HL-60 (cell line): ENCODE measurements at regions not wholly inside any gene's neighbourhood (a gene's known extent, or its start where the extent isn't known, plus 50 kb on each side); places are given as distances from the start of the nearest gene placed in this dataset.

Experiments used
- DNase-seq, 2 experiments: peaks; one replicate each; pipeline ENCODE4 v3.0.0-alpha.2; 2010 to 2020; ENCODE audit warnings: low read depth in 1 of 2, low spot score in 1 of 2
- H3K27ac ChIP-seq: fragments of 250-450 bp; sonication (Bioruptor Pico); replicated peaks from 2 replicates; pipeline ENCODE4 v1.5.1; 2020; ENCODE audit warnings: mild to moderate bottlenecking, moderate library complexity
- H3K27me3 ChIP-seq: fragments of 250-450 bp; sonication (Bioruptor Pico); 2 replicates; pipeline ENCODE4 v1.5.1; 2021; ENCODE audit warnings: mild to moderate bottlenecking, moderate library complexity; ENCODE audit not compliant: insufficient read depth, poor library complexity, severe bottlenecking
- H3K4me3 ChIP-seq: replicated peaks from 2 replicates; pipeline ENCODE4 v1.5.1; 2011; ENCODE audit warnings: mild to moderate bottlenecking, control low read depth, low read length; ENCODE audit not compliant: insufficient read depth
- GABPA ChIP-seq: IDR thresholded peaks from 2 replicates; pipeline ENCODE4 v1.6.1; 2012; ENCODE audit warnings: low read depth
- POLR2AphosphoS5 ChIP-seq: IDR thresholded peaks from 2 replicates; pipeline ENCODE4 v1.6.1; 2012; ENCODE audit warnings: low read depth
- SPI1 ChIP-seq: IDR thresholded peaks from 2 replicates; pipeline ENCODE4 v1.6.1; 2012; ENCODE audit warnings: low read depth, mild to moderate bottlenecking, borderline replicate concordance
- TF ChIP-seq, protein P1 (sequence below): IDR thresholded peaks from 2 replicates; pipeline ENCODE4 v1.6.1; 2012; ENCODE audit warnings: low read depth; ENCODE audit not compliant: insufficient replicate concordance
- TF ChIP-seq, protein P2 (sequence below): IDR thresholded peaks from one replicate; pipeline ENCODE4 v1.5.1; 2011; ENCODE audit warnings: low read length, control low read depth, inconsistent platforms; ENCODE audit not compliant: insufficient read depth

DNA sequence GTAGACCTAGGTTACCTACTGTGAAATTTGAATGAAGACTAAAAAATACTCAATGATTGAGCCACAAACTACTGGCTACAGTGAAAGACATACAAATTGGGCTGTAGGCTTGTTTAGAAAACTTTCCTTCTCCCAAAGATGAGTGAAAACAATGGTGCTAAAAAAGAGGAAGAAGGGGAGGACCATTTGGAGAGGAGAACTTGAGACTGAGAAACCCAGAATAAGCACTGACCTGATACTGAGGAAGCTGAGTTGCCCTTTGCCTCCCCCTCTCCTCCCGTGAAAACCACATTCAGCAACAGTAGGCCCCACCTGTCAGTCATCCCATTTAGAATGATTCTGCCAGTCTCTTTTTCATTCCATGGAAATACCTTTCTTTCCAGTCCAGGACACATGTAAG is 484.0 kb upstream of the TGFBR2 start:
- Histone ChIP-seq H3K4me3 (no peak overlapping the region), H3K27ac (no peak overlapping the region), H3K27me3 (no peaks in the 10 kb centered on the region)
- peak in 1 of 2 experiments; percentile 31 for DNase-seq
- TF ChIP-seq, protein P1, sequence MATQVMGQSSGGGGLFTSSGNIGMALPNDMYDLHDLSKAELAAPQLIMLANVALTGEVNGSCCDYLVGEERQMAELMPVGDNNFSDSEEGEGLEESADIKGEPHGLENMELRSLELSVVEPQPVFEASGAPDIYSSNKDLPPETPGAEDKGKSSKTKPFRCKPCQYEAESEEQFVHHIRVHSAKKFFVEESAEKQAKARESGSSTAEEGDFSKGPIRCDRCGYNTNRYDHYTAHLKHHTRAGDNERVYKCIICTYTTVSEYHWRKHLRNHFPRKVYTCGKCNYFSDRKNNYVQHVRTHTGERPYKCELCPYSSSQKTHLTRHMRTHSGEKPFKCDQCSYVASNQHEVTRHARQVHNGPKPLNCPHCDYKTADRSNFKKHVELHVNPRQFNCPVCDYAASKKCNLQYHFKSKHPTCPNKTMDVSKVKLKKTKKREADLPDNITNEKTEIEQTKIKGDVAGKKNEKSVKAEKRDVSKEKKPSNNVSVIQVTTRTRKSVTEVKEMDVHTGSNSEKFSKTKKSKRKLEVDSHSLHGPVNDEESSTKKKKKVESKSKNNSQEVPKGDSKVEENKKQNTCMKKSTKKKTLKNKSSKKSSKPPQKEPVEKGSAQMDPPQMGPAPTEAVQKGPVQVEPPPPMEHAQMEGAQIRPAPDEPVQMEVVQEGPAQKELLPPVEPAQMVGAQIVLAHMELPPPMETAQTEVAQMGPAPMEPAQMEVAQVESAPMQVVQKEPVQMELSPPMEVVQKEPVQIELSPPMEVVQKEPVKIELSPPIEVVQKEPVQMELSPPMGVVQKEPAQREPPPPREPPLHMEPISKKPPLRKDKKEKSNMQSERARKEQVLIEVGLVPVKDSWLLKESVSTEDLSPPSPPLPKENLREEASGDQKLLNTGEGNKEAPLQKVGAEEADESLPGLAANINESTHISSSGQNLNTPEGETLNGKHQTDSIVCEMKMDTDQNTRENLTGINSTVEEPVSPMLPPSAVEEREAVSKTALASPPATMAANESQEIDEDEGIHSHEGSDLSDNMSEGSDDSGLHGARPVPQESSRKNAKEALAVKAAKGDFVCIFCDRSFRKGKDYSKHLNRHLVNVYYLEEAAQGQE = no peak
- TF ChIP-seq SPI1 = peak; percentile 65
- TF ChIP-seq, protein P2, sequence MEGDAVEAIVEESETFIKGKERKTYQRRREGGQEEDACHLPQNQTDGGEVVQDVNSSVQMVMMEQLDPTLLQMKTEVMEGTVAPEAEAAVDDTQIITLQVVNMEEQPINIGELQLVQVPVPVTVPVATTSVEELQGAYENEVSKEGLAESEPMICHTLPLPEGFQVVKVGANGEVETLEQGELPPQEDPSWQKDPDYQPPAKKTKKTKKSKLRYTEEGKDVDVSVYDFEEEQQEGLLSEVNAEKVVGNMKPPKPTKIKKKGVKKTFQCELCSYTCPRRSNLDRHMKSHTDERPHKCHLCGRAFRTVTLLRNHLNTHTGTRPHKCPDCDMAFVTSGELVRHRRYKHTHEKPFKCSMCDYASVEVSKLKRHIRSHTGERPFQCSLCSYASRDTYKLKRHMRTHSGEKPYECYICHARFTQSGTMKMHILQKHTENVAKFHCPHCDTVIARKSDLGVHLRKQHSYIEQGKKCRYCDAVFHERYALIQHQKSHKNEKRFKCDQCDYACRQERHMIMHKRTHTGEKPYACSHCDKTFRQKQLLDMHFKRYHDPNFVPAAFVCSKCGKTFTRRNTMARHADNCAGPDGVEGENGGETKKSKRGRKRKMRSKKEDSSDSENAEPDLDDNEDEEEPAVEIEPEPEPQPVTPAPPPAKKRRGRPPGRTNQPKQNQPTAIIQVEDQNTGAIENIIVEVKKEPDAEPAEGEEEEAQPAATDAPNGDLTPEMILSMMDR = no peak

GRCh38 chr3:30123224-30123623 is 483.2 kb upstream of the TGFBR2 start:
- DNase-seq = no peak
- H3K27me3 ChIP-seq = no peaks in the 10 kb centered on the region
- H3K27ac ChIP-seq = no peak overlapping the region
- no peak overlapping the region for H3K4me3 ChIP-seq
- no peak for TF ChIP-seq POLR2AphosphoS5
- TF ChIP-seq, protein P1 = no peak
- TF ChIP-seq, protein P2 = no peak
- TF ChIP-seq SPI1 = no peak
- no peak for TF ChIP-seq GABPA

DNA sequence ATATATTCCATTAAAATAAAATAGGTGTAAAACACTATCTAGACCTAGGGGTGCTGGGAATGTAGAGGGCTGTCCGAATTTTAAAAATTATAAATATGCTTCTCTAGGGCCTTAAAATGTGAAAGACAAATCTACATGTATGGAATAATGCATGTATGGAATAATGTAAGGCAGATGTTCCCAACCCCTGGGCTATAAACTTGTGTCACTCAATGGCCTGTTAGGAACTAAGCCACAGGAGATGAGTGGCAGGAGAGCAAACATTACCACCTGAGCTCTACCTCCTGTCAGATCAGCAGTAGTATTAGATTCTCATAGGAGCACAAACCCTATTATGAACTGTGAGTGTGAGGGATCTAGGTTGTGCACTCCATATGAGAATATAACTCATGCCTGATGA is 482.6 kb upstream of the TGFBR2 start:
- Histone ChIP-seq H3K4me3 (no peak overlapping the region), H3K27me3 (no peaks in the 10 kb centered on the region), H3K27ac (no peak overlapping the region)
- TF ChIP-seq, protein P2 = no peak
- no peak for TF ChIP-seq SPI1
- TF ChIP-seq POLR2AphosphoS5 = no peak
- TF ChIP-seq, protein P1 = no peak
- TF ChIP-seq GABPA = no peak
- DNase-seq = no peak
